ENCODE measurements at regions not wholly inside any gene's neighbourhood (a gene's known extent, or its start where the extent isn't known, plus 50 kb on each side); places are given as distances from the start of the nearest gene placed in this dataset.

- no peak for TF ChIP-seq CTCF (IDR thresholded peaks at IDR 0.05; ENCODE audit: control insufficient read depth, extremely low read depth, insufficient read depth)
- DNase-seq (ENCODE audit: low read depth) = no peak
- H3K4me3 ChIP-seq (ENCODE audit: low read depth, low read length) = no peak overlapping the region
Observed at GRCh38 chr14:98736701-98737338, 535.2 kb downstream of the BCL11B start.

DNA sequence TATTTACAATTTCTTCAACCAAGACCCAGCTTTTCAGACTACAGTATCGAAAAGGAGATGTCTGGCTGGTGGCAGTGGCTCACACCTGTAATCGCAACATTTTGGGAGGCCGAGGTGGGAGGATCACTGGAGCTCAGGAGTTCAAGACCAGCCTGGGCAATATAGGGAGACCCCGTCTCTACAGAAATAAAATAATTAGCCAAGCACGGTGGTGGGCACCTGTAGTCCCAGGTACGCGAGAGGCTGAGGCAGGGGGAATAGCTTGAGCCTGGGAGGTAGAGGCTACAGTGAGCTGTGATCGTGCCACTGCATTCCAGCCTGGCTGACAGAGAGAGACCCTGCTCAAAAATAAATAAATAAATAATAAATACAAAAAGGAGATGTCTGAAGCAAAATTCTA, 530.5 kb downstream of the BCL11B start:
- TF ChIP-seq CTCF (IDR thresholded peaks at IDR 0.05; ENCODE audit: control insufficient read depth, extremely low read depth, insufficient read depth) = no peak
- DNase-seq (ENCODE audit: low read depth) = no peak
- H3K4me3 ChIP-seq (ENCODE audit: low read depth, low read length) = no peak overlapping the region

GRCh38 chr14:98742001-98742400, 530.0 kb downstream of the BCL11B start:
- no peak for DNase-seq (ENCODE audit: low read depth)
- no peak for TF ChIP-seq CTCF (IDR thresholded peaks at IDR 0.05; ENCODE audit: control insufficient read depth, extremely low read depth, insufficient read depth)
- H3K4me3 ChIP-seq (ENCODE audit: low read depth, low read length) = no peak overlapping the region

- TF ChIP-seq CTCF (IDR thresholded peaks at IDR 0.05; ENCODE audit: control insufficient read depth, extremely low read depth, insufficient read depth) = no peak
- no peak for DNase-seq (ENCODE audit: low read depth)
- no peak overlapping the region for H3K4me3 ChIP-seq (ENCODE audit: low read depth, low read length)
Observed at GRCh38 chr14:98743536-98743935, 528.5 kb downstream of the BCL11B start.

DNA sequence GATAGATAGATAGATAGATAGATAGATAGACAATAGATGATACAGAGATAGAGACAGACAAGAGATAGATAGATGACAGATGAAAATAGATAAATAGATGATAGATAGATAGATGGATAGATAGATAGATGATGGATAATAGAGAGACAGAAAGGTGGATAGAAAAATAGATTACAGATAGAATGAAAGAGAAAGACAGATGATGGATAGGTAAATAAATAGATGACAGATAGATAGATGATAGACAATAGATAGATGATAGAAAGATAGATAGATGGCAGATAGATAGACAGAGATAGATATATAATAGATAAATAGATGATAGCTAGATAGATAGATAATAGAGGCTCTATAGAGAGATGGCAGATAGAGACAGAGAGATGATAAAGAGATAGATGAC, 523.0 kb downstream of the BCL11B start:
- DNase-seq (ENCODE audit: low read depth) = no peak
- no peak overlapping the region for H3K4me3 ChIP-seq (ENCODE audit: low read depth, low read length)
- no peak for TF ChIP-seq CTCF (IDR thresholded peaks at IDR 0.05; ENCODE audit: control insufficient read depth, extremely low read depth, insufficient read depth)

- DNase-seq (ENCODE audit: low read depth) = no peak
Observed at GRCh38 chr14:98751110-98751509, 520.9 kb downstream of the BCL11B start.

More at GRCh38 chr14:98751110-98751509, 520.9 kb downstream of the BCL11B start:
- no peak for TF ChIP-seq CTCF (IDR thresholded peaks at IDR 0.05; ENCODE audit: control insufficient read depth, extremely low read depth, insufficient read depth)
- H3K4me3 ChIP-seq (ENCODE audit: low read depth, low read length) = no peak overlapping the region

Data from LNCaP clone FGC (cell line).